Erythroblast (primary cell): ENCODE measurements at regions not wholly inside any gene's neighbourhood (a gene's known extent, or its start where the extent isn't known, plus 50 kb on each side); places are given as distances from the start of the nearest gene placed in this dataset.

Source experiments
- GATA1 ChIP-seq: IDR thresholded peaks from 2 replicates; pipeline ENCODE4 v1.6.1; 2011; ENCODE audit warnings: low read depth, mild to moderate bottlenecking, control low read depth, low read length, moderate library complexity
- POLR2A ChIP-seq: IDR thresholded peaks from 2 replicates; pipeline ENCODE4 v1.6.1; 2011; ENCODE audit warnings: mild to moderate bottlenecking, low read length

- TF ChIP-seq POLR2A (no peak), GATA1 (no peak)
Observed at GRCh38 chr20:57944988-57945387, 235.2 kb upstream of the PMEPA1 start.
